Neural crest cell (in vitro differentiated cells): ENCODE measurements at regions not wholly inside any gene's neighbourhood (a gene's known extent, or its start where the extent isn't known, plus 50 kb on each side); places are given as distances from the start of the nearest gene placed in this dataset.

Source experiments
- DNase-seq: peaks from one replicate; pipeline ENCODE4 v3.0.0; 2021; ENCODE audit warnings: low read depth, mixed read lengths, low spot score
- H3K27ac Mint-ChIP-seq: one replicate; pipeline ENCODE4 v1.8.0; 2021; ENCODE audit warnings: mild to moderate bottlenecking, mixed read lengths; ENCODE audit not compliant: unreplicated experiment
- H3K27me3 Mint-ChIP-seq: 2 replicates; pipeline ENCODE4 v1.8.0; 2021; ENCODE audit warnings: low read depth, mild to moderate bottlenecking, mixed read lengths
- H3K36me3 Mint-ChIP-seq: 2 replicates; pipeline ENCODE4 v1.8.0; 2021; ENCODE audit warnings: low read depth, mild to moderate bottlenecking, mixed read lengths
- H3K4me1 Mint-ChIP-seq: 2 replicates; pipeline ENCODE4 v1.8.0; 2021; ENCODE audit warnings: mixed read lengths
- H3K4me3 Mint-ChIP-seq: one replicate; pipeline ENCODE4 v1.8.0; 2021; ENCODE audit warnings: mild to moderate bottlenecking, mixed read lengths
- H3K9me3 Mint-ChIP-seq: 2 replicates; pipeline ENCODE4 v1.8.0; 2021; ENCODE audit warnings: mixed read lengths
- TF ChIP-seq, protein P1 (sequence below): fragments of 200-600 bp; sonication (generic); conservative IDR thresholded peaks from 2 replicates; pipeline ENCODE4 v1.5.0; 2021; ENCODE audit warnings: antibody characterized with exemption, mild to moderate bottlenecking

DNA sequence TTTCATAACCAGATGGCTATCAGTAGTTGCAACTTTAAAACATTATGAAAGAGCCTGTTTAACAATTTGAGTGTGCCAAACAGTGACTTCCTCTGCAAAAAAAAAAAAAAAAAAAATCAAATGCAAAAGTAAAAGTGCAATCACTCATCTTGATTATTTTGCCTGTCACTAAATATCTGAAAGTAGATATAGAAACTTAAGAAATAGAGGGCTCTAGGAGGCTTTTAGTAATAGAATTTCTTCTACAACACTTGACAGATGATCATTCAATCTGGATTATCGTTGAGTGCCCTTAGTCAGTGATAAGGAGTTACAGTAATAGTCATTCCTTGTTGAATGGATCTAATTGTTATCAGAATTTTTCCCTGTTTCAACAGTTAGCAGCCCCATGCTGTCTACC is 101.8 kb downstream of the CETN3 start:
- TF ChIP-seq, protein P1, sequence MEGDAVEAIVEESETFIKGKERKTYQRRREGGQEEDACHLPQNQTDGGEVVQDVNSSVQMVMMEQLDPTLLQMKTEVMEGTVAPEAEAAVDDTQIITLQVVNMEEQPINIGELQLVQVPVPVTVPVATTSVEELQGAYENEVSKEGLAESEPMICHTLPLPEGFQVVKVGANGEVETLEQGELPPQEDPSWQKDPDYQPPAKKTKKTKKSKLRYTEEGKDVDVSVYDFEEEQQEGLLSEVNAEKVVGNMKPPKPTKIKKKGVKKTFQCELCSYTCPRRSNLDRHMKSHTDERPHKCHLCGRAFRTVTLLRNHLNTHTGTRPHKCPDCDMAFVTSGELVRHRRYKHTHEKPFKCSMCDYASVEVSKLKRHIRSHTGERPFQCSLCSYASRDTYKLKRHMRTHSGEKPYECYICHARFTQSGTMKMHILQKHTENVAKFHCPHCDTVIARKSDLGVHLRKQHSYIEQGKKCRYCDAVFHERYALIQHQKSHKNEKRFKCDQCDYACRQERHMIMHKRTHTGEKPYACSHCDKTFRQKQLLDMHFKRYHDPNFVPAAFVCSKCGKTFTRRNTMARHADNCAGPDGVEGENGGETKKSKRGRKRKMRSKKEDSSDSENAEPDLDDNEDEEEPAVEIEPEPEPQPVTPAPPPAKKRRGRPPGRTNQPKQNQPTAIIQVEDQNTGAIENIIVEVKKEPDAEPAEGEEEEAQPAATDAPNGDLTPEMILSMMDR, result no peak
- Mint-ChIP-seq H3K4me3 (no peak overlapping the region), H3K4me1 (peaks cover 10% of the 10 kb centered on the region), H3K27me3 (no peaks in the 10 kb centered on the region), H3K36me3 (no peaks in the 10 kb centered on the region), H3K9me3 (no peaks in the 10 kb centered on the region), H3K27ac (no peak overlapping the region)
- DNase-seq, result no peak

- Mint-ChIP-seq H3K36me3 (no peaks in the 10 kb centered on the region), H3K27ac (no peak overlapping the region), H3K27me3 (no peaks in the 10 kb centered on the region), H3K9me3 (no peaks in the 10 kb centered on the region), H3K4me1 (peaks cover 10% of the 10 kb centered on the region), H3K4me3 (no peak overlapping the region)
- TF ChIP-seq, protein P1, result no peak
- no peak for DNase-seq
Observed at GRCh38 chr5:90307322-90307721, 102.2 kb downstream of the CETN3 start.

DNA sequence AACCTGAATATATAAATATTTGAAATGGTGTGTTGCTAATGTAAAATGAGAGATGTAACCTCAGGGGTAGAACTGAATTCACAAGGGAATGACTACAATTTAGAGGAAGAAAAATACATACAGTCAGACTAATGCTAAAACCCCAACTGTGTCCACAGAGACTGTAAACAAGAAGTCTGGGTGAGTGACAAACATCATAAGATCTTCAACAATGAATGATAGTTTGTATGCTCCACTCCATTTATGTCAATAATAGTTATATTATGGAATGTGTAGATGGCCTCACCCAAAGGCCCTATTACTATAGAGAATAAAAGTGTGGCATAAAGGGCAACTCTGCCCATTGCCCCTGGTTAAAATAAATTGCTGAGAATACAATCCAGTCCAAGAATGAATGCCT is 102.9 kb downstream of the CETN3 start:
- no peaks in the 10 kb centered on the region for H3K9me3 Mint-ChIP-seq
- peaks cover 10% of the 10 kb centered on the region for H3K4me1 Mint-ChIP-seq
- no peak overlapping the region for H3K27ac Mint-ChIP-seq
- TF ChIP-seq, protein P1, result no peak
- no peaks in the 10 kb centered on the region for H3K27me3 Mint-ChIP-seq
- DNase-seq, result no peak
- no peak overlapping the region for H3K4me3 Mint-ChIP-seq
- no peaks in the 10 kb centered on the region for H3K36me3 Mint-ChIP-seq

GRCh38 chr5:90305041-90305720 is 104.4 kb downstream of the CETN3 start:
- H3K4me1 Mint-ChIP-seq, result peaks cover 10% of the 10 kb centered on the region

DNA sequence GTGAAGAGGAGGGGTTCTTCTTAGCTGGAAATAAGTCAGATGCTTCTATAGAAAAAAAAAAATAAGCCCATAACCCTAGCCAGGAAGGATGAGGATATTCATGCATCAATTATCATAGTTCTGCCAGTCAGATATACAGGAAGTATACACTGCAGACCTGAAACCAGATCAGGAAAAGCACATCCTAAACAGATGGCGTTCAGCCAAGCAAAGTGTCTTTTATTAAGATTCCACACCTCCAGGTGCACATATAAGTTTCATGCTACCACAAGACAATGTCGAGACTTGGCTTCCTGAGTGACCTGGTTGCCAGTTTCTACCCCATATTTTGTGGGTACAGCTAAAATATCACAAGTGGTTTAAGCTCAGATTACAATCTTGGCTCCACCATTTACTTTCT is 108.3 kb downstream of the CETN3 start:
- no peak for DNase-seq

More at GRCh38 chr5:90305041-90305720, 104.4 kb downstream of the CETN3 start:
- no peaks in the 10 kb centered on the region for H3K27me3 Mint-ChIP-seq
- H3K9me3 Mint-ChIP-seq, result no peaks in the 10 kb centered on the region
- no peak overlapping the region for H3K27ac Mint-ChIP-seq
- no peaks in the 10 kb centered on the region for H3K36me3 Mint-ChIP-seq
- DNase-seq, result no peak
- H3K4me3 Mint-ChIP-seq, result no peak overlapping the region
- TF ChIP-seq, protein P1, result no peak

More for the DNA sequence above, 108.3 kb downstream of the CETN3 start:
- Mint-ChIP-seq H3K9me3 (no peaks in the 10 kb centered on the region), H3K4me1 (peaks cover 15% of the 10 kb centered on the region), H3K27ac (no peak overlapping the region), H3K36me3 (no peaks in the 10 kb centered on the region), H3K4me3 (no peak overlapping the region), H3K27me3 (no peaks in the 10 kb centered on the region)
- TF ChIP-seq, protein P1, result no peak
